NCI-H460 (cell line): ENCODE measurements at regions not wholly inside any gene's neighbourhood (a gene's known extent, or its start where the extent isn't known, plus 50 kb on each side); places are given as distances from the start of the nearest gene placed in this dataset.

Experiments used
- DNase-seq: peaks from one replicate; pipeline ENCODE4 v3.0.0-alpha.2; 2016; ENCODE audit warnings: low read depth; ENCODE audit errors: extremely low read depth

DNA sequence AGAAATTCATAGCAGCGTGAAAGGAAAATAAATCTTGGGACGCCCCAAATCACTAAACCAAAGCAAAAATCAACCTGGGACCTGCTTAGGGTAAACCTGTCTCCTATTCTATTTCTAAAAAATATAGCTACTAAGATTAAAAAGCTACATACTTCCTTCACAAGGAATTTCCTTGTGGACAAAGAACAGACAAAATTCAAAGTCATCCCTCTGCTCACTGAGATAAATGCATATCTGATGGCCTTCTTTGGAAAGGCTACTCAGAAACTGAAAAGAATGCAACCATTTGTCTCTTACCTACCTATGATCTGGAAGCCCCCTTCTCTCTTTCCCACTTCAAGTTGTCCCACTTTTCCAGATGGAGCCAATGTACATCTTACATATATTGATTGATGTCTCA is 93.0 kb upstream of the CNOT2 start:
- DNase-seq, result no peak

DNA sequence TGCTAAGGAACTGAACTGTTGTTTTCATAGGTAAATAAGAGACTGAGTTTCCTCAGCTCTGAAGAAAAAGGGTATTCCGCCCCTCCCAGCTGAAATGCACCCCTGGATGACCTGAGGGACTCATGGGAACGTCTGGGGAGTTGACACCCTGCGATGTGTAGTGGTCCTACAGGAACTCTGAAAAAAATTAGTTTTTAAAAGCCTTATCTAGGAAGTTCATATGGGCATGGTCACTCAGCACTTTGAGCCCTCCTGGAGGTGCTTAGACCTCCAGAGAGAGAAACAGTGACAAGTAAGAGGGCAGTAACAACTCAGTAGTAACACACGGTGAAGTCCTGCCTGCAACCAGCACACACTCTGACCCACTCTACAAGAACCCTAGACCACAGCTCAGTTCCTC is 91.2 kb upstream of the CNOT2 start:
- DNase-seq, result no peak

DNA sequence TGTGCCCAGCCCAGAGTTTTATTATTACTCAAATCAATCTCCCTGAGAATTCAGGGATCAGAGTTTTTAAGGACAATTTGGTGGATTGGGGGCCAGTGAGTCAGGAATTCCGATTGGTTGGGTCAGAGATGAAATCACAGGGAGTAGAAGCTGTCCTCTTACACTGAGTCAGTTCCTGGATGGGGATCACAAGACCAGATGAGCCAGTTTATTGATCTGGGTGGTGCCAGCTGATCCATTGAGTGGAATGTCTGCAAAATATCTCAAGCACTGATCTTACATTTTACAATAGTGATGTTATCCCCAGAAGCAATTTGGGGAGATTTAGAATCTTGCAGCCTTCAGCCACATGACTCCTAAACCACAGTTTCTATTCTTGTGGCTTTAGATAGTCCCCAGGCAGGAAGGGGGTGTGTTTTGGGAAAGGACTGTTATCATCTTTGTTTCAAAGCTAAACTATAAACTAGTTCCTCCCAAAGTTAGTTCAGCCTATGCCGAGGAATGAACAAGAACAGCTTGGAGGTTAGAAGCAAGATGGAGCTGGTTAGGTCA is 89.1 kb upstream of the CNOT2 start:
- no peak for DNase-seq

DNA sequence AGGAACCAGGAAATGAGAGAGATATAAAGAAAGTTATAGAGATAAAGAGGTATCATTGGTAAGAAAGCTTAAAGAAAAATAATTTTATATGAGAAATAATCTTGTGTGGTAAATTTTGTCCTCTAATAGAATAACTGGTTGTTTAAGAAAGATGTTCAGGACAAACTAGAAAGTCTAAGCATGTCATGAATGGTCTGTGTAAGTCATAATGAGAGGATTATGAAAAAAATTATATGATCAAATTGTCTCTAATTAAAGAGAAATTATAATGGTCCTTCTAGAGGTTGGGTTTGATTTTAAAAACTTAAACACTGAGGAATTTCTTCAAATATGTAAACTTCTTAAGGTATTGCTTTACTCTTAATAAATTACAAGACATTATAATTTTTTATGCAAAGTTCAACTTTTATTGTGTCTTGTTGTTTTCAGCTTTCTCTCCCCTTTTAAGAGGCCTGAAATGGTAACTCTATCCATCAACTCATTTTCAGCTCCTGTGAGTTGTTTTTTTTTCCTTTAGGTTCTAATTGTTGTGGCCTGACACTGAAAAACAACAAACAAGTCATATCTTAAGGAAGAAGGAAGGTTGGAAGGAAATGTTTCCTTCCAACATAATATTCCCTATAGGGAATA is 88.2 kb upstream of the CNOT2 start:
- no peak for DNase-seq

DNA sequence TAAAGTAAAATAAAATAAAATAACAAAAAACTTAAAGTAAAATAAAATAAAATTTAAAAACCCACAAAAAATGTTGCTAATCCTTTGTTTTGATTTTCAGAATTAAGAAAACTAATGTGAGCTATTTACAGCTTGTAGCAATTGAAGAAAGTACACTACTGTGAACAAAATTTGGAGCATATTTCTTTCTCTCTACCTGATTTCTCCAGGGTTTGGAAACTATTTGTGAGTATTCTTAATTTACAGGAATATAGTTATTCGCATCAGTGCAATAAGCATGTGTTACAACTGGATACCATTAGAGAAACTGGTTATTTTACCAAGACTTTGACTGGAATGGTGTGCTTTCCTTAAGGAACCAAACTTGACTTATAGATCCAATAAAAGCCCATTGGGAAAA is 86.1 kb upstream of the CNOT2 start:
- DNase-seq, result no peak

DNA sequence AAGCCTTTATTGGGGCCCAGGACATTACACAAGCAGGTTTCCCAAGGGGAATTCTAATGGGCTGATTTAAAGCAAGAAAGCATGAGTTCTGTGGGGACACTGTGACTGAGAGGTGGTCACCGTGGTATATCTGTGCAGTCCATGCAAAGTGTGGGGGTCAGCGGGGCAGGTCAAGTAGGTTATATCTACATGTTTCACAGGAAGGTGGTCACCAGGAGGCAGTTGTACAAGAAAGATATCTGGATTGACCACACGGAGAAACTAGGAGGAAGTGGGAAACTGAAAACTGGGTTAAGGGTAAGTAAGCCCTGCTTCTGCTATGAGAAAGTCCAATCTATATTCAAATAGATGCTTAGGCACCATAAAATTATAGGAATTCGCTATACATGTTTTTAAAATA is 77.8 kb upstream of the CNOT2 start:
- DNase-seq, result no peak

DNA sequence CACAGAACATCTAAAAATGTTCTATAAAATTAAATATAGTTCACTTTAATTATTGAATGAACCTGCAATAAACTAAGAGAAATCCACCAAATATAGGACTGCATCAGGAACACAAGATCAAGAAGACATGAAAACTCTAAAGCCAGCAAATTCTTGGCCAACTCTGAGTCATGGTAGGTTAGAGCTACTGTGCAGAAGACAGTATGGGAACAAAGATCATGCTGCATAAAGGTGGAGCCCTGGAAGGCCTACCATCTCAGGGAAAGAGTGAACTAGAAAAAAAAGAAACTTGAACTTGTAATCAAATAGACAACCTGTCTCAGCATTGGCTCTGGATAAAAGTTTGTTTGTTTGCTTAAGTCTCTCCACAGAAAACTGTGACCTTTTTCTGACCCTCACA is 66.9 kb upstream of the CNOT2 start:
- no peak for DNase-seq

DNA sequence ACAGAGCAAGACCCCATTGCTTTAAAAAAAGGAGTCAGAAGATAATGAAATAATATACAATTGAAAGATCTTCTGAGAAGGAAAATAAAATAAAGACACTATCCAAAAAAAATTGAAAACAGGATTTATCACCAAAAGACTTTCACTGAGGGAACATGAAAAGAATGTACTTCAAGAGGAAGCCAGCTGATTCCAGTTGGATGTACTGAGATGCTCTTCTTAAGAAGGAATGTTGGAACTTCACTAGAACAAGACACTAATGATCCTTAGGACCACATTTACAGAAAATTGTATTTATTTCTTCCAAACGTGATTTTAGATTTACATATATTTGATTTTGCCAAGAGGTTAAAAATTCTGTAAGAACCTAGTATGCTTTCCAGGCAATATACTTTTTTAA is 65.6 kb upstream of the CNOT2 start:
- DNase-seq, result no peak

DNA sequence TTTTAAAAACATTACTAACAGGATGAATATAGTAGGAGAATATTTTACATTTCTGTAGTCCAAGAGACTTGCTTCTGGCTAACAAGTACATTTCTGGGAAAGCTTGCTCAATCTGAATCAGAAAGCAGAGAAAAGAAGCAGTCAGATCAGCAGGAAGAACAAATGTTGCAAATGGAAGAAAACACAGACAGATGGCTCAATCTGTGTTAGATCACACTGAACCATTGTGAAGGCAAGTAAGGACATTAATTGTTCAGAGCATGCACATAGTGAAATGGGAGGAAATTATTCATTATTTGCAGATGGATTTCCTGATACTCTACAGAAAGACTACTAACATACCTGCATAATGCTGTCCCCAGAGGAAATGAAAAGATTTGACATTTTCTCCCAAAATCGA is 65.2 kb upstream of the CNOT2 start:
- no peak for DNase-seq

DNA sequence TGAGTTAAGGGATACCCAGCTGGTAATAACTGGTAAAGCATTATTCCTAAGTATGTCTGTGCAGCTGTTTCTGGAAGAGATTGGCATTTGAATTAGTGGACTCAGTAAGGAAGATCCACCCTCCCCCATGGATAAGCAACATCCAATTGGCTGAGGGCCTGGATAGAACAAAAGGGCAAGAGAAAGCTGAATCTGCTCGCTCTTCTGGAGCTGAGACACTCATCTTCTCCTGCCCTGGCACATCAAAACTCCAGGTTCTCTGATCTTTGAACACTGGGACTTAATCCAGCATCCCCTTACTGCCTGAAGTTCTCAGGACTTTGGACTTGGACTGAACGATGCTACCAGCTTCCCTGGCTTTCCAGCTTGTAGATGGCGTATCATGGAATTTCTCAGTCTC is 63.1 kb upstream of the CNOT2 start:
- DNase-seq, result no peak

DNA sequence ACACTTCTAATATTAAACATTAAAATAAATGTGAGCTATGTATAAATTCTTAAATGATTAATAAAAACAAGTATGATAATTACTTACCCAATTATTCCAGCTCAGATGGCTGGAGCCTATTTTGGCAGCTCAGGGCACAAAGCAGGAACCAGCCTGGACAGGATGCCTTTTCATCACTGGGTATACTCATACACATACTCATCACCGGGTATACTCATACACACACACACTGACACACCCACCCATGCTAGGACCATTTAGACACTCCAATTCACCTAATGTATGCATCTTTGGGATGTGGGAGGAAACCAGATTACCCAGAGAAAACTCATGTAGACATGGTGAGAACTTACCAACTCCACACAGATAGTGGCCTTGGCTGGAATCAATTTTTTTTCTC is 57.9 kb upstream of the CNOT2 start:
- no peak for DNase-seq

DNA sequence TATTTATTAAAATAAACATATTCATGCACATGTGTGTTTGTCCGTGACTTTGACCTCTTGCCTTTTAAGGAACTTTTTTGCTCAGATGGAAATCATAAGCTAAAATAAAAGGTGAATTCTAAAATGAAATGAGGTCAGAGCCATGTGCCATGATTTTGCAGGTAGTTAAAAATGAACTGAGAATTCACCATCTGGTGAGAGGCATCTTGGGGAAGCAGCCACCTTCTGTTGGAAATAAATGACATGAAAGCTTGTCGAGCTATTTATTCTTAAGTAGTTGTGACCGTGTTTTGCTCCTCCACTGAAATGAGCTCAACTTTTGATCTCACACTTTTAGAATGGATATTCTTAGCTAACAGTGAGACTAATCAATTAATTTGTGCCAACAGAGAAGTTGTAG is 56.8 kb upstream of the CNOT2 start:
- DNase-seq, result no peak

DNA sequence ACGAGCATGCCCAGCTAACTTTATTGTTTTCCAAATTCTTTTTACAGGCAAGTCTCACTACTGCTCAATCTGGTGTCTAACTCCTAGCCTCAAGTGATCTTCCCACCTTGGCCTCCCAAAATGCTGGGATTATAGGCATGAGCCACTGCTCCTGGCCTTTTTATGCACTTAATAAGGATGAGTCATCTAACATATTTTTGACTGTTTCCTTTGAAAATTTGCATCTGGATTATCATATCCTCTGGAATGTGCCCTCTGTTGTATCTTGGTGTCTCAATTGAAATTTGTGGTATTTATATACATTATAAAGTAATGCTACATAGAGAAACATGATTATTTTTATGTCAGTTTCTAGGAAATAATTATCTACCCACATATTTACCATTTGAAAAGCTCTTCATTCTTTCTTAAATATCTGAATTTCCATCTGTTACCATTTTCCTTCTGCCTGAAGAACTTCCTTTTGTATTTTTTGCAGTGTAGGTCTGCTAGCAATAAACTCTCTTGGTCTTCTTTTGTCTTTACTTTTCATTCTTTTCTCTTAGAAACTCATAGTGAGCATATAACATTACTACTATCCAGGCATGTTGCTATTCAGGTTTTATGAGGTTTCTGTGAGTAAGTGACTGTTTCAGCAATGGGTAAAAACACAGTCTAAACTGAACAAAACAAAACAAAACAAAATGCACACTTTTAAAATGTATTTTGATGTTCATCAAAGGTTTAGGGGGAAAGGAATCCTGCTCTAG is 52.8 kb upstream of the CNOT2 start:
- no peak for DNase-seq
